GM12878 (cell line): ENCODE measurements at regions not wholly inside any gene's neighbourhood (a gene's known extent, or its start where the extent isn't known, plus 50 kb on each side); places are given as distances from the start of the nearest gene placed in this dataset.

Experiments used
- ATAC-seq: fragments of 200-7000 bp; cut with Tn5 transposase; 3 replicates; pipeline ENCODE4 v1.9.1; 2020; ENCODE audit warnings: mild to moderate bottlenecking, moderate library complexity
- BruUV-seq: library from RNA; stranded (reverse); fragments of 400-500 nt; replicated peaks from 2 replicates; lab custom pipeline; 2021; lab: Mats Ljungman, UMichigan
- CTCF ChIA-PET: fragments of 300-600 bp; sonication (Branson Sonifier 250); formaldehyde crosslinking; extraction: SDS; loops from one replicate; lab custom pipeline; 2021; ENCODE audit warnings: inconsistent platforms; lab: Yijun Ruan, JAX
- POLR2A ChIA-PET: fragments of 350-600 bp; formaldehyde crosslinking; extraction: SDS; loops from one replicate; lab custom pipeline; 2021; ENCODE audit warnings: inconsistent platforms; lab: Charles Lee
- RAD21 ChIA-PET: fragments of 300-600 bp; sonication (Branson Sonifier 250); formaldehyde crosslinking; loops from one replicate; lab custom pipeline; 2023; ENCODE audit warnings: antibody characterized with exemption; ENCODE audit not compliant: unreplicated experiment; lab: Charles Lee
- SMC1A ChIA-PET: fragments of 300-600 bp; sonication (Branson Sonifier 250); formaldehyde crosslinking; loops from one replicate; lab custom pipeline; 2023; ENCODE audit not compliant: unreplicated experiment, uncharacterized antibody; lab: Charles Lee
- DNase-seq: peaks from one replicate; pipeline ENCODE4 v3.0.0-alpha.2; 2011; ENCODE audit warnings: low read depth, low spot score
- FAIRE-seq: peaks from 3 replicates; lab custom pipeline; 2011; peaks lifted over from hg19 to GRCh38; lab: Jason Lieb, UNC
- H2AFZ ChIP-seq: 2 replicates; pipeline ENCODE4 v1.6.0; 2011; ENCODE audit warnings: low read depth, low read length, control low read depth; ENCODE audit not compliant: control insufficient read depth
- H3K27ac ChIP-seq: 2 replicates; pipeline ENCODE4 v1.5.1; 2011; ENCODE audit warnings: control low read depth; ENCODE audit not compliant: control insufficient read depth, insufficient read depth
- H3K27me3 ChIP-seq, 2 experiments: replicated peaks in 1 of 2; 2 replicates each; pipeline versions ENCODE4 v1.6.0 to v1.6.1; 2011; ENCODE audit warnings: low read length in 1 of 2; ENCODE audit not compliant: control insufficient read depth in 2 of 2, insufficient read depth in 2 of 2
- H3K36me3 ChIP-seq, 2 experiments: 2 replicates each; pipeline ENCODE4 v1.5.1; 2011; ENCODE audit warnings: low read length in 1 of 2; ENCODE audit not compliant: control insufficient read depth in 2 of 2, insufficient read depth in 2 of 2
- H3K4me1 ChIP-seq: 2 replicates; pipeline ENCODE4 v1.6.1; 2011; ENCODE audit warnings: mild to moderate bottlenecking, low read length, moderate library complexity, mixed read lengths; ENCODE audit not compliant: control insufficient read depth, insufficient read depth
- H3K4me2 ChIP-seq: 2 replicates; pipeline ENCODE4 v1.6.0; 2011; ENCODE audit warnings: control low read depth; ENCODE audit not compliant: control insufficient read depth, insufficient read depth
- H3K4me3 ChIP-seq: fragments of 200-600 bp; sonication (generic); 2 replicates; pipeline ENCODE4 v1.5.1; 2016
- H3K79me2 ChIP-seq: 2 replicates; pipeline ENCODE4 v1.6.0; 2011; ENCODE audit warnings: low read length; ENCODE audit not compliant: control insufficient read depth, insufficient read depth
- H3K9ac ChIP-seq: 2 replicates; pipeline ENCODE4 v1.8.0; 2011; ENCODE audit warnings: low read length, control low read depth, mixed read lengths; ENCODE audit not compliant: control insufficient read depth, insufficient read depth
- H3K9me3 ChIP-seq: replicated peaks from 3 replicates; pipeline ENCODE4 v1.5.1; 2011; ENCODE audit warnings: mild to moderate bottlenecking, low read length; ENCODE audit not compliant: control insufficient read depth, insufficient read depth
- H4K20me1 ChIP-seq: 2 replicates; pipeline ENCODE4 v1.6.0; 2011; ENCODE audit not compliant: control insufficient read depth, insufficient read depth
- HDAC2 ChIP-seq: fragments of 200-600 bp; sonication (generic); IDR thresholded peaks from 2 replicates; pipeline ENCODE4 v1.6.1; 2017
- JUNB ChIP-seq: IDR thresholded peaks from 2 replicates; pipeline ENCODE4 v1.6.1; 2016; ENCODE audit warnings: antibody characterized with exemption, mild to moderate bottlenecking
- MEF2A ChIP-seq: IDR thresholded peaks from 2 replicates; pipeline ENCODE4 v1.6.1; 2011; ENCODE audit warnings: low read depth, mild to moderate bottlenecking, low read length, moderate library complexity; ENCODE audit not compliant: insufficient read depth
- PBX3 ChIP-seq: IDR thresholded peaks from 2 replicates; pipeline ENCODE4 v1.6.1; 2011; ENCODE audit warnings: mild to moderate bottlenecking, low read depth, low read length, moderate library complexity; ENCODE audit not compliant: insufficient replicate concordance
- SIN3A ChIP-seq: IDR thresholded peaks from 2 replicates; pipeline ENCODE4 v1.6.1; 2012; ENCODE audit warnings: low read depth, low read length, improper control_type of control experiment
- SMARCA5 ChIP-seq: fragments of 450-650 bp; IDR thresholded peaks from 2 replicates; pipeline ENCODE4 v1.6.1; 2017; ENCODE audit warnings: mild to moderate bottlenecking
- SREBF1 ChIP-seq: IDR thresholded peaks from 2 replicates; pipeline ENCODE4 v1.6.1; 2012; ENCODE audit warnings: mild to moderate bottlenecking, low read length
- SUZ12 ChIP-seq: fragments of 200-600 bp; sonication (generic); IDR thresholded peaks from one replicate; pipeline ENCODE4 v1.6.1; 2018; ENCODE audit warnings: antibody characterized with exemption, mild to moderate bottlenecking; ENCODE audit not compliant: unreplicated experiment
- WGBS: methylation state at CpG from one replicate; pipeline ENCODE4 v1.1.6; 2016; ENCODE audit warnings: low lambda C conversion rate; ENCODE audit not compliant: insufficient replicate concordance, insufficient coverage; ENCODE audit errors: missing lambda C conversion rate; 5-methylcytosine and 5-hydroxymethylcytosine counted together
- in situ Hi-C: fragments of 300-500 bp; cut with MboI; formaldehyde crosslinking; loops from 9 replicates; pipeline ENCODE4 v1.14.3; 2018; ENCODE audit warnings: mixed read lengths
- intact Hi-C: fragments of 100-400 bp; cut with micrococcal nuclease; formaldehyde crosslinking; loops from one replicate; pipeline ENCODE4 v1.14.2; 2022; ENCODE audit not compliant: unreplicated experiment
- TF ChIP-seq, protein P1 (sequence below): fragments of 450-650 bp; IDR thresholded peaks from 2 replicates; pipeline ENCODE4 v1.6.1; 2017; ENCODE audit warnings: mild to moderate bottlenecking, moderate library complexity
- TF ChIP-seq, protein P2 (sequence below): fragments of 450-650 bp; IDR thresholded peaks from 2 replicates; pipeline ENCODE4 v1.6.1; 2017; ENCODE audit warnings: antibody characterized with exemption, mild to moderate bottlenecking, moderate library complexity

- TF ChIP-seq, protein P1, sequence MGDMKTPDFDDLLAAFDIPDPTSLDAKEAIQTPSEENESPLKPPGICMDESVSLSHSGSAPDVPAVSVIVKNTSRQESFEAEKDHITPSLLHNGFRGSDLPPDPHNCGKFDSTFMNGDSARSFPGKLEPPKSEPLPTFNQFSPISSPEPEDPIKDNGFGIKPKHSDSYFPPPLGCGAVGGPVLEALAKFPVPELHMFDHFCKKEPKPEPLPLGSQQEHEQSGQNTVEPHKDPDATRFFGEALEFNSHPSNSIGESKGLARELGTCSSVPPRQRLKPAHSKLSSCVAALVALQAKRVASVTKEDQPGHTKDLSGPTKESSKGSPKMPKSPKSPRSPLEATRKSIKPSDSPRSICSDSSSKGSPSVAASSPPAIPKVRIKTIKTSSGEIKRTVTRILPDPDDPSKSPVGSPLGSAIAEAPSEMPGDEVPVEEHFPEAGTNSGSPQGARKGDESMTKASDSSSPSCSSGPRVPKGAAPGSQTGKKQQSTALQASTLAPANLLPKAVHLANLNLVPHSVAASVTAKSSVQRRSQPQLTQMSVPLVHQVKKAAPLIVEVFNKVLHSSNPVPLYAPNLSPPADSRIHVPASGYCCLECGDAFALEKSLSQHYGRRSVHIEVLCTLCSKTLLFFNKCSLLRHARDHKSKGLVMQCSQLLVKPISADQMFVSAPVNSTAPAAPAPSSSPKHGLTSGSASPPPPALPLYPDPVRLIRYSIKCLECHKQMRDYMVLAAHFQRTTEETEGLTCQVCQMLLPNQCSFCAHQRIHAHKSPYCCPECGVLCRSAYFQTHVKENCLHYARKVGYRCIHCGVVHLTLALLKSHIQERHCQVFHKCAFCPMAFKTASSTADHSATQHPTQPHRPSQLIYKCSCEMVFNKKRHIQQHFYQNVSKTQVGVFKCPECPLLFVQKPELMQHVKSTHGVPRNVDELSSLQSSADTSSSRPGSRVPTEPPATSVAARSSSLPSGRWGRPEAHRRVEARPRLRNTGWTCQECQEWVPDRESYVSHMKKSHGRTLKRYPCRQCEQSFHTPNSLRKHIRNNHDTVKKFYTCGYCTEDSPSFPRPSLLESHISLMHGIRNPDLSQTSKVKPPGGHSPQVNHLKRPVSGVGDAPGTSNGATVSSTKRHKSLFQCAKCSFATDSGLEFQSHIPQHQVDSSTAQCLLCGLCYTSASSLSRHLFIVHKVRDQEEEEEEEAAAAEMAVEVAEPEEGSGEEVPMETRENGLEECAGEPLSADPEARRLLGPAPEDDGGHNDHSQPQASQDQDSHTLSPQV = no peak
- no peak for TF ChIP-seq MEF2A
- TF ChIP-seq SIN3A = no peak
- TF ChIP-seq SMARCA5 = no peak
Observed at GRCh38 chr9:86816366-86816765, 130.9 kb downstream of the GAS1 start (continued).

GRCh38 chr9:86812616-86813015 lies 134.7 kb downstream of the GAS1 start:
- FAIRE-seq (no peak), ATAC-seq (no peak)
- ChIA-PET RAD21 (no interaction called here), SMC1A (no interaction called here), POLR2A (no interaction called here), CTCF (interaction anchor here (0.6 kb wide), 1 partner anchor 1869 kb away, joined by 3 read pairs; no protein-coding TSS in a partner anchor)
- Histone ChIP-seq H3K36me3 (no peaks in the 10 kb centered on the region), H4K20me1 (no peaks in the 10 kb centered on the region), H3K4me3 (no peak overlapping the region), H3K79me2 (no peaks in the 10 kb centered on the region), H3K27ac (no peak overlapping the region), H3K9ac (no peak overlapping the region)
- TF ChIP-seq, protein P2, sequence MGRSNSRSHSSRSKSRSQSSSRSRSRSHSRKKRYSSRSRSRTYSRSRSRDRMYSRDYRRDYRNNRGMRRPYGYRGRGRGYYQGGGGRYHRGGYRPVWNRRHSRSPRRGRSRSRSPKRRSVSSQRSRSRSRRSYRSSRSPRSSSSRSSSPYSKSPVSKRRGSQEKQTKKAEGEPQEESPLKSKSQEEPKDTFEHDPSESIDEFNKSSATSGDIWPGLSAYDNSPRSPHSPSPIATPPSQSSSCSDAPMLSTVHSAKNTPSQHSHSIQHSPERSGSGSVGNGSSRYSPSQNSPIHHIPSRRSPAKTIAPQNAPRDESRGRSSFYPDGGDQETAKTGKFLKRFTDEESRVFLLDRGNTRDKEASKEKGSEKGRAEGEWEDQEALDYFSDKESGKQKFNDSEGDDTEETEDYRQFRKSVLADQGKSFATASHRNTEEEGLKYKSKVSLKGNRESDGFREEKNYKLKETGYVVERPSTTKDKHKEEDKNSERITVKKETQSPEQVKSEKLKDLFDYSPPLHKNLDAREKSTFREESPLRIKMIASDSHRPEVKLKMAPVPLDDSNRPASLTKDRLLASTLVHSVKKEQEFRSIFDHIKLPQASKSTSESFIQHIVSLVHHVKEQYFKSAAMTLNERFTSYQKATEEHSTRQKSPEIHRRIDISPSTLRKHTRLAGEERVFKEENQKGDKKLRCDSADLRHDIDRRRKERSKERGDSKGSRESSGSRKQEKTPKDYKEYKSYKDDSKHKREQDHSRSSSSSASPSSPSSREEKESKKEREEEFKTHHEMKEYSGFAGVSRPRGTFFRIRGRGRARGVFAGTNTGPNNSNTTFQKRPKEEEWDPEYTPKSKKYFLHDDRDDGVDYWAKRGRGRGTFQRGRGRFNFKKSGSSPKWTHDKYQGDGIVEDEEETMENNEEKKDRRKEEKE = no peak
- no peak for TF ChIP-seq SUZ12
- no peak for TF ChIP-seq SREBF1
- TF ChIP-seq JUNB = no peak
- no peak for TF ChIP-seq HDAC2
- TF ChIP-seq PBX3 = no peak
- TF ChIP-seq, all 136 proteins: peak for 0
- intact Hi-C loops = no loop called here
- no peaks in the 10 kb centered on the region for H3K4me1 ChIP-seq
- DNase-seq = no peak
- no peaks in the 10 kb centered on the region for H3K9me3 ChIP-seq
- WGBS = 53% methylated on average over 3 of the region's 3 CpGs
- no TSS peak for BruUV-seq
- H3K4me2 ChIP-seq = no peak overlapping the region
- H2AFZ ChIP-seq = no peak overlapping the region
- in situ Hi-C loops = no loop called here
- no peaks in the 10 kb centered on the region; a peak in 1 of 4 replicates for H3K27me3 ChIP-seq
